AML-193 (cell line): ENCODE measurements at regions not wholly inside any gene's neighbourhood (a gene's known extent, or its start where the extent isn't known, plus 50 kb on each side); places are given as distances from the start of the nearest gene placed in this dataset.

Experiments
- DNase-seq, 2 experiments: peaks; one replicate each; lab custom pipeline; 2025; lab: John Stamatoyannopoulos, UW

- no peak for DNase-seq
Measured at GRCh38 chr21:35257413-35257812, 208.3 kb upstream of the RUNX1 start.

- no peak for DNase-seq
Measured at GRCh38 chr21:35256468-35256988, 207.4 kb upstream of the RUNX1 start.

GRCh38 chr21:35254765-35255138, 205.7 kb upstream of the RUNX1 start:
- DNase-seq = no peak

GRCh38 chr21:35254006-35254764, 205.1 kb upstream of the RUNX1 start:
- DNase-seq = no peak

GRCh38 chr21:35252831-35253230, 203.7 kb upstream of the RUNX1 start:
- DNase-seq = no peak

GRCh38 chr21:35249636-35250035, 200.5 kb upstream of the RUNX1 start:
- no peak for DNase-seq

- DNase-seq = no peak
Measured at GRCh38 chr21:35245879-35246278, 196.8 kb upstream of the RUNX1 start.

GRCh38 chr21:35244514-35244913, 195.4 kb upstream of the RUNX1 start:
- DNase-seq = no peak

GRCh38 chr21:35243171-35243570, 194.1 kb upstream of the RUNX1 start:
- DNase-seq = no peak

GRCh38 chr21:35239811-35240219, 190.7 kb upstream of the RUNX1 start:
- DNase-seq = no peak

- no peak for DNase-seq
Measured at GRCh38 chr21:35238119-35238518, 189.0 kb upstream of the RUNX1 start.

GRCh38 chr21:35237287-35237686, 188.2 kb upstream of the RUNX1 start:
- DNase-seq = no peak

GRCh38 chr21:35236090-35236489, 187.0 kb upstream of the RUNX1 start:
- DNase-seq = no peak

- DNase-seq = no peak
Measured at GRCh38 chr21:35234725-35235124, 185.6 kb upstream of the RUNX1 start.

- no peak for DNase-seq
Measured at GRCh38 chr21:35233756-35234155, 184.7 kb upstream of the RUNX1 start.

- DNase-seq = no peak
Measured at GRCh38 chr21:35232545-35233176, 183.6 kb upstream of the RUNX1 start.

- DNase-seq = no peak
Measured at GRCh38 chr21:35231090-35231489, 182.0 kb upstream of the RUNX1 start.

GRCh38 chr21:35229290-35229689, 180.2 kb upstream of the RUNX1 start:
- no peak for DNase-seq

- DNase-seq = no peak
Measured at GRCh38 chr21:35227786-35228185, 178.7 kb upstream of the RUNX1 start.

- DNase-seq = peak; percentile 12 to 50
Measured at GRCh38 chr21:35226968-35227744, 178.1 kb upstream of the RUNX1 start.

GRCh38 chr21:35226328-35226727, 177.2 kb upstream of the RUNX1 start:
- no peak for DNase-seq

- DNase-seq = no peak
Measured at GRCh38 chr21:35225573-35225972, 176.5 kb upstream of the RUNX1 start.
